ENCODE measurements at regions not wholly inside any gene's neighbourhood (a gene's known extent, or its start where the extent isn't known, plus 50 kb on each side); places are given as distances from the start of the nearest gene placed in this dataset.

GRCh38 chr2:150156415-150156814 is 331.1 kb downstream of the RND3 start:
- DNase-seq, result no peak

DNA sequence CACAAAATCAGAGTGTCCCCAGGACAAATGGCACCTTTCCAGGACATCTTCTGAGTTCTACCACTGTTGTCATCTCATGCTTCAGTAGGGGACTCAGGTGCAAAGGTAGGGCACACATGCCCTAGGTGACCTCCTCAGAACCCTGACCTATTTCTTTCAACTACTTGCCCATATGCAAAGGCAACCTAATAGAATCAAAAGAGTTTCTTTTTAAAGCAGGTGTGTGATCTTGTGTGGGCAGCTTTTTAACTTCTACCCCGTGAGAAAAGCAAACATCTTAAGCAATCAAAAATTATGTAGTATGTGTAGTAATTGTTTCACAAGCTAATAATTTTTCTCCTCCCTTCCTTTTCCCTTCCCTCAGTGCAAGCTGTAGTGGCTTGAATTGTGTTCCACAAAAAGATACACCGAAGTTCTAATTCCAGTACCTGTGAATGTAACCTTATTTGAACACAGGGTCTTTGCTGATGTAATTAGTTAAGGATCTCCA is 333.1 kb downstream of the RND3 start:
- DNase-seq, result no peak

DNA sequence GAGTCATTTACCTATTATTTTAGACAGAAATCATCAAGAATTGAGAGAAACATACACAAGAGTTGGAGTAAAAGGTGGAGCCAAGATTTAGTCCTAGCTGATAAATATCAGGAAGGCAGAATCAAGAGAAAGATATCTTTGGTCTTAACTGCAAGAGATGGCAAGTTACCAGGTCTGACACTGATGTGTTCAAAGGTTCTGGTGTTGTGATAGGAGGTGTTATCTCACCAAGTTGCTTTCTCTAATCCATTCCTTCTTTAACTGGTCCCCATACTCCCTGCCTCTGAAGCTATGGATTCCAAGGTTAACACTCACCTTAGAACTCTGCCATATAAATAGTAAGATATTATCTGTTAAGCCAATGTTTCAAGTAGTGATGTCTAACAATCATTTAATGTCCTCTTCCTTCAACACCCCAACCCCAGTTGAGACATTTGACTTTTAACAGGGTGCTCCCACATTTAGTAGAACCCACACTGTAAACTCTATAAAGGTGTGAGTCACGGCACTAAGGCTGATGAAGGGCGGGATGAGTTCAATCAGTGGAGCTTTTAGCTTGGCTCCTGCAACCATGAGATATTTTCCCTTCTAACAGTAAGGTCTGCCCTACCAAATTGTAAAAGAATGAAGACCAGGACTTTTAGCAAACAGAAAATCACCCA is 333.7 kb downstream of the RND3 start:
- no peak for DNase-seq

- DNase-seq, result no peak
These were observed 335.2 kb downstream of the RND3 start for GRCh38 chr2:150152230-150152629.

DNA sequence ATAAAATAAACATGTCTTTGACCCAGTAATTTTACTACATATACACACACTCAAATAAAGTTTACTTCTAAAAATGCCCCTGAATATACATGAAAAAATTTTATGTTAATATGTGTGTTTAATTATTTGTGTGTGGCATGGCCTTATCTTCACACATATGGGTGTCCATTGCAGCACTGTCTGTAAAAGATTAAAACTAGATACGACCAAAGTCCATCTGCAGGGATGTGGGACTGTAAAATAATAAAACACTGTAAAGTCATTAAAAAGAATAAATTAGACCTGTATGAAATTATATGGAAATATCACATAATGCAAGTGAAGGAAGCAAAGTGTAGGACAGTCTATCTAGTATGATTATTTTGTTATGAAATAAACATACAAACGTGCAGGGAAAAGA is 337.3 kb downstream of the RND3 start:
- no peak for DNase-seq

- no peak for DNase-seq
These were observed 339.4 kb downstream of the RND3 start for GRCh38 chr2:150147889-150148683.

GRCh38 chr2:150146879-150147278 is 340.6 kb downstream of the RND3 start:
- DNase-seq, result no peak

DNA sequence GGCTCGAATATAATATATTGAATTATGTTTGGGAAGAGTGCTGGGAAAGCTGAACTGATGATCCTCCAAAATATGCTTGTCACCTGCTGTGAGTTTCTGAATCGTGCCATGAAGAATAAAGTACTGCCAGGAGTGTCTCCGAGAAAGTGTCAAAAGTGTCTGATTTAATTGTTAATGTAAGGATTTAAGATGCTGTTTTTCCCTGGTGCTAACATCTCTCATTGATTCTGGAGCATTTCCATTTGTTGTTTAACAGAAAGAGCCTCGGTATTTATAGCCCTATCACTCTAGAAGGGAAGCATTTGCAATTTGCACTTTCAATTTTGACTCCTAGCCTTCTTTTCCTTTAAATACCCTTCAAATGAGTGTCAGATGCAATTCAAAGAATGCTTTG is 342.2 kb downstream of the RND3 start:
- no peak for DNase-seq

DNA sequence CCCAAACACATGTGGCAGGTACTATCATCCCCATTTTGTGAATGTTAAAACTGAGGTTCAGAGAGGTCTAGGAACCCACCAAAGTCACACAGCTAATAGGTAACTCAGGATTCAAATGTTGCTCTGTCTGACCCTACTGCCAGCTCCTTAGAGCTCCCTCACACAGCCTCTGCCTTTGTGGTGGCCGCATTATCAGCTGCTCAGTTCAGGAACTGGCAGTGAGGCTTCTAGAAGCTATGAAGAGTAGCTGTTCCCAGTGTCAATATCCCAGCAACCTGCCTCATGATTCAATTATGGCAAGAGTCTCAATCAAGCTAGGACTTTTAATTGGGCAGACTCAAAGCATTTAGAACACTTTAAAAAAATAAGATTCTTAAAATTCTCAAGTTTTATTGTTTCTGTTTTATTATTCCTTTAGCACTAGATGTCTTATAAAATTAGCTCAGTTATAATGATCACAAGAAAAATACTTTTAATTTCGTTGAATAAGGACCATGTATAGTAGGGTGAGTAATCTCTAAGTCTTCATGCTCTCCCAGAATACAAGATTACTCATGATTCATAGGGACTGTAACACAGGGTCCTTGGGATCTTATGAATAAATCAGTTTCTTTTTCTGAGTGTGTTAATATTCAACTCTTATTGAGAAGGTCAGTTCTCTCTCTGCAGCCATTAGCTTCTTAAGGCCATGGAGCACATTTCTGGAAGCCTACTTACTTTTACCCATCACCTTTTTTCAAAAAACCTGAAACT is 342.7 kb downstream of the RND3 start:
- no peak for DNase-seq

DNA sequence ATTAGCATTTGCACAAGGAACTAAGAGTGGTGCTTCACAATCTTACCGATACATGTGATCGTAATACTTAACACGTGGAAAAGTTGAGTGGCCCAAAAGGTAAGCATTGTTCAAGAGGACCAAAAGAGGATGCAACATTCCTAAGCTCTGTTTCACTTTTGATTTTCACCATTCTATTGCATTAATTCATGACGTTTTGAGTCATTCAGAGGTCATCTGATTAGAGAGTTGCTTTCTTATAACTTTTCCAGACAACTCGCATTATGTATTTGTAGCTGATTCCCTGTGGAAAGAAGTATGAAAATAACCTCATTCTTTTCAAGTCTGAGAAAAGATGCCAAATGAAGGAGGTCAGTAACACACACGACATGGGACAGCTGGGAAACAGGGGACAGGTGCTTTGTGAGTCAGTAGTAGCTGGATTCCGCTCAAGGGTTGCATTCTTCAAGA is 344.4 kb downstream of the RND3 start:
- no peak for DNase-seq

- DNase-seq, result no peak
These were observed 344.9 kb downstream of the RND3 start for GRCh38 chr2:150142561-150142960.

GRCh38 chr2:150141226-150142001 is 346.1 kb downstream of the RND3 start:
- peak; percentile 36 to 79 for DNase-seq

- no peak for DNase-seq
These were observed 346.7 kb downstream of the RND3 start for GRCh38 chr2:150140777-150141176.

GRCh38 chr2:150138587-150138986 is 348.9 kb downstream of the RND3 start:
- DNase-seq, result no peak

- no peak for DNase-seq
These were observed 350.0 kb downstream of the RND3 start for GRCh38 chr2:150137338-150138069.

- DNase-seq, result no peak
These were observed 350.6 kb downstream of the RND3 start for GRCh38 chr2:150136893-150137292.

GRCh38 chr2:150136401-150136800 is 351.1 kb downstream of the RND3 start:
- no peak for DNase-seq

DNA sequence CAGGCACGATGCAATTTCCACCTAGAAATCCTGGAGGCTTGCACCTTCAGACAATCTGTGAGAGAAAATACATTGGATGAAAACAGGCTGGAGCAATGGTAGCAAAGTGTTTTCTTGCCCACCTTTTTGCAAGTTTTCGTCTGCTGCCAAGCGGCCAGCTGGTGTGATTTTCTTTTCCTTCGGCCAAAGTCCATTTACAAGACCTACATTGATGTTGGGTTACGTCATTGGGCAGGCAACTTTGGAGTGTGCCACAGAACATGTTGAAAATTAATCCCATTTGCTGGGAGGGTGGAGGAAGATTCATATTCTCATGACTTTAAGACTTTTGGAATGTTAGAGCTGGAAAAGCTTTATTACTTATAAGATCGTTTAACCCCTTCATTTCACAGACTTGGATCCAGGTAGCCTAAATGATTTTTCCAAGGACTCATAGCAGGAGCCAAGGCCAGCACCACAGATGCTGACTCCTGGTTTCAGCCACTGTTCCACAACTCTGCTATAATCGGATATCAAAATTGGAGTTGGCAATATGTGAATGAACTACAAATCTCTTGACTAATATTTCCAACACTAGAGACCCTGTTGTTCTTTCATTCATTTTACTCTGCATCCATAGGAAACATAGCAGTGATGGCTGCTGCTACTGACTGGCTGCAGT is 352.1 kb downstream of the RND3 start:
- DNase-seq, result no peak

DNA sequence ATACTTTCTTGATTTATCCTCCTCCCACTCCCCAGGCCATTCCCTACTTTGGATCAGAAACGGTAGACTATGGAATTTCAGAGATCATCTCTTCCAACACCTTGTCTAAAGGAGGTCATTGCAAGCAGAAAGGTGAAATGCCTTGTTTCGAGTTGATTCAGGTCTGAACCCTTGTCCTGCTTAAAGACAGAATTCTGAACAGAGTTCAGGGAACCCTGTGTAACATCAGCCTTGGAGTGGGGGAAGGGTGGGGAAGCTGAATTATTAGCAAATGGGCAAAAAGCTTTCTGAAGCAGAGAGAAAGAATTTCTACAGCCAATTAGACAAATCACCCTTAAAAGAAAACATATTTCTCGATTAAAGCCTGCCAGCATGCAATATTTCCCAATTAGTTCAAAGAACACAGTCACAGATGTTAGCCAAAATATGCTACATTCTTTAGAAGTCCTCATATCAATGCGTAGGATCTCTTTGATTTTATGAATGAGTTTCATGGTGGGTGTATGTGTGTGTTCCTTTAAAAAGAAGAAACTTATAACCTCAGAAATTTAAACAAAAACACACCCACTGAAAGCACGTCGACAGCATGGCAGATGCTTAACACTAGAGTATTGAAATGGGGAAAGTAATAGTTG is 353.1 kb downstream of the RND3 start:
- DNase-seq, result no peak

DNA sequence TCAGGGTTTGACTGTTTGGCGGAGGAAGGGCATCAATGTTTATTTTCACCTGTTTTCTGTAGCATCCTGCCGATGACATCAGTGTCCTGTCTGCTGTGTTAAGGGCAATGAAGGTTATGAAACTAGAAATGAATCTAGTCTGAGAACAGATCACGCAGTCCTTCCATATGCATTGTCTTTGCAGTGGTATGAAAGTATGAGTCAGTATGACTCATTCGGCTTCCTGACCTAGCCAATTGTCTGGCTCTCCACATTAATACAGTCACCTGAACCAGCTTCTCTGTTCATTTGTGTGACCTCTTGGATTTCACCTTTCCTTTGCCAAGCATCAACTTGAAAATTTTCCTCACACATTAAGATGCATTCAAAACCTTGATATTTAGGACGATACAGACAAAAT is 353.8 kb downstream of the RND3 start:
- no peak for DNase-seq

Data from NCI-H2081 (cell line).